Endodermal cell (in vitro differentiated cells): ENCODE measurements at regions not wholly inside any gene's neighbourhood (a gene's known extent, or its start where the extent isn't known, plus 50 kb on each side); places are given as distances from the start of the nearest gene placed in this dataset.

Experiments used
- DNase-seq: peaks from one replicate; pipeline ENCODE4 v3.0.0-alpha.2; 2017
- H3K27ac ChIP-seq: 2 replicates; pipeline ENCODE4 v1.5.1; 2013; ENCODE audit warnings: mild to moderate bottlenecking, low read depth, low read length, moderate library complexity
- H3K27me3 ChIP-seq: 2 replicates; pipeline ENCODE4 v1.6.1; 2013; ENCODE audit warnings: mild to moderate bottlenecking, low read length, moderate library complexity; ENCODE audit not compliant: insufficient read depth, control insufficient read depth, poor library complexity, severe bottlenecking
- H3K36me3 ChIP-seq: 2 replicates; pipeline ENCODE4 v1.7.0; 2013; ENCODE audit warnings: mild to moderate bottlenecking, low read length, moderate library complexity; ENCODE audit not compliant: control insufficient read depth, insufficient read depth
- H3K4me1 ChIP-seq: one replicate; pipeline ENCODE4 v1.7.0; 2013; ENCODE audit warnings: low read length; ENCODE audit not compliant: control insufficient read depth, insufficient read depth
- H3K4me3 ChIP-seq: 2 replicates; pipeline ENCODE4 v1.5.1; 2013; ENCODE audit warnings: mild to moderate bottlenecking, low read length, moderate library complexity
- H3K9ac ChIP-seq: 2 replicates; pipeline ENCODE4 v1.6.1; 2013; ENCODE audit warnings: mild to moderate bottlenecking, low read length, moderate library complexity; ENCODE audit not compliant: poor library complexity, severe bottlenecking; ENCODE audit errors: extremely low read depth
- H3K9me3 ChIP-seq: 2 replicates; pipeline ENCODE4 v1.6.1; 2013; ENCODE audit warnings: mild to moderate bottlenecking, low read length, moderate library complexity; ENCODE audit not compliant: control insufficient read depth
- H3K27ac Mint-ChIP-seq: 2 replicates; pipeline ENCODE4 v1.8.0; 2020; ENCODE audit warnings: mixed read lengths
- H3K27me3 Mint-ChIP-seq: 2 replicates; pipeline ENCODE4 v1.8.0; 2021; ENCODE audit warnings: mild to moderate bottlenecking, mixed read lengths; ENCODE audit not compliant: insufficient read depth
- H3K36me3 Mint-ChIP-seq: 2 replicates; pipeline ENCODE4 v1.8.0; 2020; ENCODE audit warnings: low read depth, mixed read lengths
- H3K4me1 Mint-ChIP-seq: 2 replicates; pipeline ENCODE4 v1.8.0; 2020; ENCODE audit warnings: mixed read lengths
- H3K4me3 Mint-ChIP-seq: 2 replicates; pipeline ENCODE4 v1.8.0; 2020; ENCODE audit warnings: mild to moderate bottlenecking, moderate library complexity, mixed read lengths
- H3K9me3 Mint-ChIP-seq: 2 replicates; pipeline ENCODE4 v1.8.0; 2020; ENCODE audit warnings: mild to moderate bottlenecking, mixed read lengths
- WGBS, 2 experiments: methylation state at CpG; one replicate each; pipeline versions ENCODE4 v1.1.5 to v1.1.7; 2013; ENCODE audit warnings: missing lambda C conversion rate in 2 of 2, mixed read lengths in 1 of 2; ENCODE audit not compliant: insufficient coverage in 1 of 2, insufficient read length in 1 of 2; 5-methylcytosine and 5-hydroxymethylcytosine counted together
- TF ChIP-seq, protein P1 (sequence below): fragments of 200-600 bp; sonication (generic); conservative IDR thresholded peaks from 2 replicates; pipeline ENCODE4 v1.5.0; 2021; ENCODE audit warnings: antibody characterized with exemption, mild to moderate bottlenecking

DNA sequence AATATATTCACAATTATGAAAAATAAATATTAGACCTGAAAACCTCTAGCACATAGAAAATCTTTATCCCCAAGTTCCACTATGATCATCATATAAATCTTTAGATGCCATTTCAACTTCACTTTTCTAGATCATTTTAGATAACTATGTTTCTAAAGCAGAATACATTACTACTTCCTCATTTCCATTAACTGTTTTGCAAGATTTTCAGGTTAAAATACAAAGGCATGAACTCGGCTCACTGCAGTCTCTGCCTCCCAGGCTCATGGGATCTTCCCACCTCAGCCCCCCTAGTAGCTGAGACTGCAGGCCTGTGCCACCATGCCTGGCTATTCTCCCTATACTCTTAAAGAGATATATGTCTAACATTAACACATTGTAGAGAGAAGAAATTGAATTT, 1365.9 kb upstream of the AGA start:
- TF ChIP-seq, protein P1, sequence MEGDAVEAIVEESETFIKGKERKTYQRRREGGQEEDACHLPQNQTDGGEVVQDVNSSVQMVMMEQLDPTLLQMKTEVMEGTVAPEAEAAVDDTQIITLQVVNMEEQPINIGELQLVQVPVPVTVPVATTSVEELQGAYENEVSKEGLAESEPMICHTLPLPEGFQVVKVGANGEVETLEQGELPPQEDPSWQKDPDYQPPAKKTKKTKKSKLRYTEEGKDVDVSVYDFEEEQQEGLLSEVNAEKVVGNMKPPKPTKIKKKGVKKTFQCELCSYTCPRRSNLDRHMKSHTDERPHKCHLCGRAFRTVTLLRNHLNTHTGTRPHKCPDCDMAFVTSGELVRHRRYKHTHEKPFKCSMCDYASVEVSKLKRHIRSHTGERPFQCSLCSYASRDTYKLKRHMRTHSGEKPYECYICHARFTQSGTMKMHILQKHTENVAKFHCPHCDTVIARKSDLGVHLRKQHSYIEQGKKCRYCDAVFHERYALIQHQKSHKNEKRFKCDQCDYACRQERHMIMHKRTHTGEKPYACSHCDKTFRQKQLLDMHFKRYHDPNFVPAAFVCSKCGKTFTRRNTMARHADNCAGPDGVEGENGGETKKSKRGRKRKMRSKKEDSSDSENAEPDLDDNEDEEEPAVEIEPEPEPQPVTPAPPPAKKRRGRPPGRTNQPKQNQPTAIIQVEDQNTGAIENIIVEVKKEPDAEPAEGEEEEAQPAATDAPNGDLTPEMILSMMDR: no peak
- Histone ChIP-seq H3K27ac (no peak overlapping the region), H3K4me1 (no peaks in the 10 kb centered on the region), H3K9me3 (peaks cover 5% of the 10 kb centered on the region), H3K4me3 (no peak overlapping the region), H3K27me3 (no peaks in the 10 kb centered on the region), H3K9ac (no peak overlapping the region), H3K36me3 (no peaks in the 10 kb centered on the region)
- no peak overlapping the region for H3K27ac Mint-ChIP-seq
- H3K27me3 Mint-ChIP-seq: peaks cover 1% of the 10 kb centered on the region
- peaks cover 15% of the 10 kb centered on the region for H3K4me1 Mint-ChIP-seq
- no peaks in the 10 kb centered on the region for H3K9me3 Mint-ChIP-seq
- WGBS, 2 experiments: 91% methylated on average over 1 of the region's 1 CpG; no CpG with 5 or more reads in 1 of the 2 experiments
- no peak for DNase-seq
- no peaks in the 10 kb centered on the region for H3K36me3 Mint-ChIP-seq
- H3K4me3 Mint-ChIP-seq: no peak overlapping the region

DNA sequence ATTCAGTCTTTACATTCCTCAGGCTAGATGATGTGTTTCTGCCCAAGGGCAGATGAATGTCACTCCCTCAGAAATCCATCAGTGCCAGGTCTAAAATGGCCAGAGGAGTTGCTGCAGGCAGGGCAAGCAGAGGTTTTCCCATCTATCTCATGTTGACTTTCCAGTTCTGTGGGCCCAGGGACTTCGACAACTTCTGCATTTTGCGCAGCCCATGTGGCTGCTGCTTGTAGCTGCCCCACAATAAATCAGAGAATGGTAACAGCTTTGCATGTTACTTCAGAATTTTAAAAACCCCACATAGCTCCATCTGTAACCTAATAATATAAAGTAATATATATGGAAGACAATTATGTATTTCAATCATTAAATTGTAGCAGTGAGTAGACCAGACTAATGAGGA, 1367.7 kb upstream of the AGA start:
- 98% methylated on average over 2 of the region's 2 CpGs; no CpG with 5 or more reads in 1 of the 2 experiments for WGBS, 2 experiments
- no peaks in the 10 kb centered on the region for H3K36me3 ChIP-seq
- H3K9me3 ChIP-seq: peaks cover 5% of the 10 kb centered on the region
- no peak overlapping the region for H3K4me3 ChIP-seq
- no peaks in the 10 kb centered on the region for H3K4me1 ChIP-seq
- Mint-ChIP-seq H3K4me1 (peaks cover 10% of the 10 kb centered on the region), H3K27ac (no peak overlapping the region), H3K27me3 (peaks cover 1% of the 10 kb centered on the region), H3K4me3 (no peak overlapping the region), H3K36me3 (no peaks in the 10 kb centered on the region), H3K9me3 (no peaks in the 10 kb centered on the region)
- no peak overlapping the region for H3K27ac ChIP-seq
- TF ChIP-seq, protein P1: no peak
- H3K27me3 ChIP-seq: no peaks in the 10 kb centered on the region
- DNase-seq: no peak
- H3K9ac ChIP-seq: no peak overlapping the region

DNA sequence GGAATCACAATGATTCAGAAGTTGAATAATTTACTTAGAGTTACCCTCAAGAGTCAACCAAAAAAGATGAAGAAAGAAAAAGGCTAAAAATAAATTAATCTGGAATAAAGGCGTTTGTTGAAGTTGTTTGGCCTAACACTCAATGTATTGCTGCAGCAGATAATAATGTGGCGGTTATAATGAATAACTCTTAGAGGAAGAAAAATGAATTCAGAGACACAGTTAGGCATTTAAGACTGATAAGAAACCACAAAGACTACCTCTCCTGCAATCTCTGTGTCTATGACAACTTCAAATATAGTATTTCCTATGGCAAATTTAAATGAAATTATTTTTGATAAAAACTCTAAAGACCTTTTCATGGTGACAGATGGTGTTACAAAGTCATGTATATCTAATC, 1369.1 kb upstream of the AGA start:
- TF ChIP-seq, protein P1: no peak
- Histone ChIP-seq H3K36me3 (no peaks in the 10 kb centered on the region), H3K9ac (no peak overlapping the region), H3K4me3 (no peak overlapping the region), H3K4me1 (no peaks in the 10 kb centered on the region), H3K27ac (no peak overlapping the region), H3K9me3 (no peaks in the 10 kb centered on the region), H3K27me3 (no peaks in the 10 kb centered on the region)
- no peaks in the 10 kb centered on the region for H3K4me1 Mint-ChIP-seq
- no peak overlapping the region for H3K27ac Mint-ChIP-seq
- DNase-seq: no peak
- no peak overlapping the region for H3K4me3 Mint-ChIP-seq
- H3K36me3 Mint-ChIP-seq: no peaks in the 10 kb centered on the region
- WGBS, 2 experiments: 91% methylated on average over 2 of the region's 2 CpGs; no CpG with 5 or more reads in 1 of the 2 experiments
- H3K9me3 Mint-ChIP-seq: no peaks in the 10 kb centered on the region
- H3K27me3 Mint-ChIP-seq: no peaks in the 10 kb centered on the region
